ENCODE measurements at regions not wholly inside any gene's neighbourhood (a gene's known extent, or its start where the extent isn't known, plus 50 kb on each side); places are given as distances from the start of the nearest gene placed in this dataset.

DNA sequence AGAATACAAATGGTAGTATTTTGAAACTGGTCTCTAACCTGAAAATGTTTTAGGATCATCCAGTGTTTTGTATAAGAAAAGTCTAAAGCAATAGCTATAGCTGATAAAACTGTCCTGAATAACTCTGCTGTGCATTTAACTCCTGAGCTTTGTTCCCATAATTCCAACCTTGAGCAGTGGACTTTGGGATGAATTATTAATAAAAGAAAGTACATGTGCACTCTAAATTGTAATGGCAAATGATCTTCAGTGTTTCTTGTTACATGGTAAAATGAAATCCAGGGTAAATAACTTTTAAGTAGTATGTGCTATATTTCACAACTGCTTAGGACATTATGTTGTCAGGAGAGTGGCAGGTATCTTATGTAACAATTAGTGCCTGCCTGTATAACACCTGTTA lies 345.6 kb downstream of the SLC16A7 start:
- no peak for DNase-seq
- TF ChIP-seq, protein P1, sequence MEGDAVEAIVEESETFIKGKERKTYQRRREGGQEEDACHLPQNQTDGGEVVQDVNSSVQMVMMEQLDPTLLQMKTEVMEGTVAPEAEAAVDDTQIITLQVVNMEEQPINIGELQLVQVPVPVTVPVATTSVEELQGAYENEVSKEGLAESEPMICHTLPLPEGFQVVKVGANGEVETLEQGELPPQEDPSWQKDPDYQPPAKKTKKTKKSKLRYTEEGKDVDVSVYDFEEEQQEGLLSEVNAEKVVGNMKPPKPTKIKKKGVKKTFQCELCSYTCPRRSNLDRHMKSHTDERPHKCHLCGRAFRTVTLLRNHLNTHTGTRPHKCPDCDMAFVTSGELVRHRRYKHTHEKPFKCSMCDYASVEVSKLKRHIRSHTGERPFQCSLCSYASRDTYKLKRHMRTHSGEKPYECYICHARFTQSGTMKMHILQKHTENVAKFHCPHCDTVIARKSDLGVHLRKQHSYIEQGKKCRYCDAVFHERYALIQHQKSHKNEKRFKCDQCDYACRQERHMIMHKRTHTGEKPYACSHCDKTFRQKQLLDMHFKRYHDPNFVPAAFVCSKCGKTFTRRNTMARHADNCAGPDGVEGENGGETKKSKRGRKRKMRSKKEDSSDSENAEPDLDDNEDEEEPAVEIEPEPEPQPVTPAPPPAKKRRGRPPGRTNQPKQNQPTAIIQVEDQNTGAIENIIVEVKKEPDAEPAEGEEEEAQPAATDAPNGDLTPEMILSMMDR (IDR thresholded peaks at IDR 0.05) = no peak
- TF ChIP-seq POLR2A (IDR thresholded peaks at IDR 0.05) = no peak
- Histone ChIP-seq H3K4me1 (replicated peaks in 1 of 2) (no peaks in the 10 kb centered on the region), H3K27ac (no peak overlapping the region), H3K27me3 (no peaks in the 10 kb centered on the region), H3K9me3 (replicated peaks in 1 of 3) (no peaks in the 10 kb centered on the region), H3K4me3 (no peak overlapping the region), H3K36me3 (replicated peaks in 1 of 2) (no peaks in the 10 kb centered on the region)
- intact Hi-C loops (cut with DNase I) = no loop called here

DNA sequence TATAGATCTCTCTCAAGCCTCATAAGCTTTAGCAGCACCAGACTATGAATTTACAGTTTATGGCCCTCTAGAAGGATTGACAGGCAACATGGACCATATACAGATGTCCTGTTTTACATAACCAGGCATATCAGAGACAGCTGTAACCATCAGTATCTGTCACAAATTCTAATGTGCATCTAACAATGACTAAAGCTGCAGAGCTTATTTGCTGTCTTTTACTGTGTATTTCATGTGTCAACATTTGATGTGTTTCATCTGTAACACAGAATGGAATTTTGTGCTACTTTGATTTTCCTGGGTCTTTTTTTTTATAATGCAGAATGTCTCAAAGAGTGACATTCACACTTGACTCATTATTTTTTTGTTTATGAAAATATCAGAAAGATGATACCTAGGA lies 348.3 kb downstream of the SLC16A7 start:
- TF ChIP-seq POLR2A (IDR thresholded peaks at IDR 0.05) = no peak
- TF ChIP-seq, protein P1 (IDR thresholded peaks at IDR 0.05) = no peak
- Histone ChIP-seq H3K9me3 (replicated peaks in 1 of 3) (no peaks in the 10 kb centered on the region), H3K36me3 (replicated peaks in 1 of 2) (no peaks in the 10 kb centered on the region), H3K4me1 (replicated peaks in 1 of 2) (no peaks in the 10 kb centered on the region), H3K4me3 (no peak overlapping the region), H3K27me3 (no peaks in the 10 kb centered on the region), H3K27ac (no peak overlapping the region)
- no peak for DNase-seq
- intact Hi-C loops (cut with DNase I) = no loop called here

DNA sequence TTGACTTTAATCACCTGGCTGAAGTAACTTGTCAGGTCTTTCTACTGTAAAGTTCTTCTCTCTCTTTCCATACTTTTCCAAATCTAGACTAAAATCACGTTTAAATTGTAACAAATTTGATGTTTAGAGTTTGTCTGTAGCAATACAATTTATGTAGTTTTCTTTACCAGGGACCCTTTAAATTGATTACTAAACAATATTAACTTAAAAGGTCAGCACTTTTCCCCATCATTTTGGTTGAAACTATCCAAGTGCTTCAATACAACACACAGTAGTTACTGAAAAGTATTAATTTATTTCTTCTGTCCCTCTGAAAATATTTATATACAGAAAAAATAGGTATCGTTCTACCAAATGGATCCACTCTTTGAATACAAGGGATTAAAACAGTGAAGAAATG lies 350.8 kb downstream of the SLC16A7 start:
- Histone ChIP-seq H3K4me3 (no peak overlapping the region), H3K36me3 (replicated peaks in 1 of 2) (no peaks in the 10 kb centered on the region), H3K27ac (no peak overlapping the region), H3K9me3 (replicated peaks in 1 of 3) (no peaks in the 10 kb centered on the region), H3K4me1 (replicated peaks in 1 of 2) (no peaks in the 10 kb centered on the region), H3K27me3 (no peaks in the 10 kb centered on the region)
- 69 to 86% (median 75%) methylated on average over 2 of the region's 2 CpGs for WGBS, 4 donors
- DNase-seq = no peak
- TF ChIP-seq, protein P1 (IDR thresholded peaks at IDR 0.05) = no peak
- no peak for TF ChIP-seq POLR2A (IDR thresholded peaks at IDR 0.05)
- intact Hi-C loops (cut with DNase I) = no loop called here

DNA sequence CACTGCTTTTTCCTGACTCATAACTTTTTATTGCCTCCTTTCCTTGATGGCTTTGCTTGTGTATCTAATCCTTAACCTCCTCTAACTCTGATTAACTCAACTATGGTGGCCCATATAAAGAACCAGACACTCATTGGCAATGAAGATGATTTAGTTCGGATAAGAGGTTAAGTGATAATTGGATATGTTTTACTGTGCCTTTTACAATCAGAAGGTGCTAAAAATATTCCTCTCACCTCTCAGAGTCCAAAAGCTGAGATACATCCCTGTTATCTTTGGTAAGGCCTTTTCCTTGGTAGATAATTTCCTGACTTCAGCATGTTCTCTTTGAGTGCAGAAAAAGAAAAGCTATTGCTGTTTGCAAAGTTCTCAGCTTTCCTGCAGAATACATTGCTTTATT lies 367.7 kb downstream of the SLC16A7 start:
- TF ChIP-seq, protein P1 (IDR thresholded peaks at IDR 0.05) = no peak
- TF ChIP-seq POLR2A (IDR thresholded peaks at IDR 0.05) = no peak
- DNase-seq = no peak
- H3K4me3 ChIP-seq = no peak overlapping the region
- intact Hi-C loops (cut with DNase I) = no loop called here
- H3K9me3 ChIP-seq (replicated peaks in 1 of 3) = peaks cover 0 to 7% (median 0%) of the 10 kb centered on the region in 3 donors
- no peaks in the 10 kb centered on the region for H3K4me1 ChIP-seq (replicated peaks in 1 of 2)
- WGBS, 4 donors = 73 to 81% (median 79%) methylated on average over 1 of the region's 1 CpG
- no peaks in the 10 kb centered on the region for H3K36me3 ChIP-seq (replicated peaks in 1 of 2)
- no peak overlapping the region for H3K27ac ChIP-seq
- no peaks in the 10 kb centered on the region for H3K27me3 ChIP-seq

Measured in adrenal gland (tissue), 9 donors.